HepG2 (cell line): ENCODE measurements at regions not wholly inside any gene's neighbourhood (a gene's known extent, or its start where the extent isn't known, plus 50 kb on each side); places are given as distances from the start of the nearest gene placed in this dataset.

Experiments used
- BHLHE40 ChIP-seq: IDR thresholded peaks from 2 replicates; pipeline ENCODE4 v1.6.1; 2011; ENCODE audit warnings: low read length, improper control_type of control experiment
- RBFOX2 ChIP-seq: fragments of 200-400 bp; formaldehyde crosslinking; IDR thresholded peaks from 2 replicates; pipeline ENCODE4 v1.6.1; 2017; ENCODE audit warnings: low read depth, mild to moderate bottlenecking, low read length
- ZFP36 ChIP-seq: fragments of 150-350 bp; IDR thresholded peaks from 2 replicates; pipeline ENCODE4 v1.6.1; 2018; ENCODE audit warnings: borderline replicate concordance, low read length, low read depth; ENCODE audit not compliant: partially characterized antibody
- ZNF788 ChIP-seq: sonication (generic); formaldehyde crosslinking; IDR thresholded peaks from 2 replicates; pipeline ENCODE4 v1.5.0; 2020; ENCODE audit warnings: mild to moderate bottlenecking, missing genetic modification reagents, borderline replicate concordance
- TF ChIP-seq, protein P1 (sequence below): sonication (generic); formaldehyde crosslinking; IDR thresholded peaks from 2 replicates; pipeline ENCODE4 v1.8.0; 2022; ENCODE audit warnings: low read depth, missing genetic modification reagents
- TF ChIP-seq, protein P2 (sequence below): sonication (generic); formaldehyde crosslinking; conservative IDR thresholded peaks from 2 replicates; pipeline ENCODE4 v1.8.0; 2022; ENCODE audit warnings: low read depth, missing genetic modification reagents
- TF ChIP-seq, protein P3 (sequence below): sonication (generic); formaldehyde crosslinking; IDR thresholded peaks from 2 replicates; pipeline ENCODE4 v1.4.0; 2020; ENCODE audit warnings: missing genetic modification reagents
- TF ChIP-seq, protein P4 (sequence below): sonication (generic); formaldehyde crosslinking; IDR thresholded peaks from 2 replicates; pipeline ENCODE4 v1.5.0; 2020; ENCODE audit warnings: mild to moderate bottlenecking, missing genetic modification reagents, moderate library complexity

DNA sequence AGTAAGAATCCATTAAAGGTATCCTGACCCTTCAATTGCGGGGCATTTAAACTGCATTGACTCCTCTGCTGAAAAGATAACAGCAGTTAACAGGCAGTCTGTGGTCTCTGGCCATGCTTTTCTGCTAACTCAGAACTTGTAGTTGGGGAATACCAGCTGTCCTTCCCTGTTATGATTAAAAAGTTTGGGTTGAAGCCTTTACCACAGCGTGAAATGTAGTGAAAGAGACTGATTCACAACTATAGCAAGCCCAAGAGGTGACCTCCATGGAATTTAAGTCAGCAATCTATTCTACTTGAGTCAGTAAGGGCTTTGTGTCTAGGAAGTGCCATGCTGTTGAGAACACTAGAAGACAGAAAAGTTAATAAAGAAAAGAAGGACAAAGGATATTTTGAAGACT is 1037.3 kb downstream of the SI start:
- TF ChIP-seq RBFOX2 (no peak), BHLHE40 (no peak), ZNF788 (no peak), ZFP36 (no peak)
- TF ChIP-seq, protein P1, sequence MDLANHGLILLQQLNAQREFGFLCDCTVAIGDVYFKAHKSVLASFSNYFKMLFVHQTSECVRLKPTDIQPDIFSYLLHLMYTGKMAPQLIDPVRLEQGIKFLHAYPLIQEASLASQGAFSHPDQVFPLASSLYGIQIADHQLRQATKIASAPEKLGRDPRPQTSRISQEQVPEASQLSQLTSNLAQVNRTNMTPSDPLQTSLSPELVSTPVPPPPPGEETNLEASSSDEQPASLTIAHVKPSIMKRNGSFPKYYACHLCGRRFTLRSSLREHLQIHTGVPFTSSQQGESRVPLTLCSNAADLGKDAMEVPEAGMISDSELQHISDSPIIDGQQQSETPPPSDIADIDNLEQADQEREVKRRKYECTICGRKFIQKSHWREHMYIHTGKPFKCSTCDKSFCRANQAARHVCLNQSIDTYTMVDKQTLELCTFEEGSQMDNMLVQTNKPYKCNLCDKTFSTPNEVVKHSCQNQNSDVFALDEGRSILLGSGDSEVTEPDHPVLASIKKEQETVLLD, result no peak
- TF ChIP-seq, protein P2, sequence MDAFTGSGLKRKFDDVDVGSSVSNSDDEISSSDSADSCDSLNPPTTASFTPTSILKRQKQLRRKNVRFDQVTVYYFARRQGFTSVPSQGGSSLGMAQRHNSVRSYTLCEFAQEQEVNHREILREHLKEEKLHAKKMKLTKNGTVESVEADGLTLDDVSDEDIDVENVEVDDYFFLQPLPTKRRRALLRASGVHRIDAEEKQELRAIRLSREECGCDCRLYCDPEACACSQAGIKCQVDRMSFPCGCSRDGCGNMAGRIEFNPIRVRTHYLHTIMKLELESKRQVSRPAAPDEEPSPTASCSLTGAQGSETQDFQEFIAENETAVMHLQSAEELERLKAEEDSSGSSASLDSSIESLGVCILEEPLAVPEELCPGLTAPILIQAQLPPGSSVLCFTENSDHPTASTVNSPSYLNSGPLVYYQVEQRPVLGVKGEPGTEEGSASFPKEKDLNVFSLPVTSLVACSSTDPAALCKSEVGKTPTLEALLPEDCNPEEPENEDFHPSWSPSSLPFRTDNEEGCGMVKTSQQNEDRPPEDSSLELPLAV (CRISPR knock-in tag), result no peak
- TF ChIP-seq, protein P3, sequence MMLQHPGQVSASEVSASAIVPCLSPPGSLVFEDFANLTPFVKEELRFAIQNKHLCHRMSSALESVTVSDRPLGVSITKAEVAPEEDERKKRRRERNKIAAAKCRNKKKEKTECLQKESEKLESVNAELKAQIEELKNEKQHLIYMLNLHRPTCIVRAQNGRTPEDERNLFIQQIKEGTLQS (CRISPR knock-in tag), result no peak
- TF ChIP-seq, protein P4, sequence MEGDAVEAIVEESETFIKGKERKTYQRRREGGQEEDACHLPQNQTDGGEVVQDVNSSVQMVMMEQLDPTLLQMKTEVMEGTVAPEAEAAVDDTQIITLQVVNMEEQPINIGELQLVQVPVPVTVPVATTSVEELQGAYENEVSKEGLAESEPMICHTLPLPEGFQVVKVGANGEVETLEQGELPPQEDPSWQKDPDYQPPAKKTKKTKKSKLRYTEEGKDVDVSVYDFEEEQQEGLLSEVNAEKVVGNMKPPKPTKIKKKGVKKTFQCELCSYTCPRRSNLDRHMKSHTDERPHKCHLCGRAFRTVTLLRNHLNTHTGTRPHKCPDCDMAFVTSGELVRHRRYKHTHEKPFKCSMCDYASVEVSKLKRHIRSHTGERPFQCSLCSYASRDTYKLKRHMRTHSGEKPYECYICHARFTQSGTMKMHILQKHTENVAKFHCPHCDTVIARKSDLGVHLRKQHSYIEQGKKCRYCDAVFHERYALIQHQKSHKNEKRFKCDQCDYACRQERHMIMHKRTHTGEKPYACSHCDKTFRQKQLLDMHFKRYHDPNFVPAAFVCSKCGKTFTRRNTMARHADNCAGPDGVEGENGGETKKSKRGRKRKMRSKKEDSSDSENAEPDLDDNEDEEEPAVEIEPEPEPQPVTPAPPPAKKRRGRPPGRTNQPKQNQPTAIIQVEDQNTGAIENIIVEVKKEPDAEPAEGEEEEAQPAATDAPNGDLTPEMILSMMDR (CRISPR knock-in tag), result no peak
